ENCODE measurements at regions not wholly inside any gene's neighbourhood (a gene's known extent, or its start where the extent isn't known, plus 50 kb on each side); places are given as distances from the start of the nearest gene placed in this dataset.

DNA sequence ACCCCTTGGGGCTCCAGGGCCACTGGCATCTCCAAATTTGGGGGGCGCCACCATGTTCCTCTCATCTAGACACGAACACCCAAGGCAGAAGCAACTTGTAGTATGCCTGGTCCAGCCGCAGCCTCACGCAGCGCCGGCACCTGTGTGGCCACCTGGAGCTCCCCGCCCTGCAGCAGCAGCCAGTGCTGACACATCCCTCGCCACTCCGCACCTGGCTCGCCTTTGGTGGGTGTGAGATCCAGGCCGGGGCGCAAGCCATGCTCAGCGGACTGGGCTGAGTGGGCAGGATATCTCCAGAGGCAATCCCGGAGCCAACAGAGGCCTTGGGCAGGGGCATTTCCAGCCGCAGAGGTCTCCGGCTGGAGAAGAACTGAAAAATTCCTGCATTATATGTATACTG, 1563.7 kb downstream of the NCAM2 start:
- H3K36me3 ChIP-seq (replicated peaks in 1 of 2; ENCODE audit: control insufficient read depth in 1 of 2, insufficient read depth in 2 of 2, low read length in 1 of 2) = no peaks in the 10 kb centered on the region
- no peak overlapping the region for H3K9ac ChIP-seq
- H3K9me3 ChIP-seq = no peaks in the 10 kb centered on the region
- no peaks in the 10 kb centered on the region for H3K27me3 ChIP-seq (ENCODE audit: insufficient read depth)
- H3K79me2 ChIP-seq (ENCODE audit: insufficient read depth) = no peaks in the 10 kb centered on the region
- WGBS (ENCODE audit: low lambda C conversion rate) = 66% methylated on average over 13 of the region's 16 CpGs
- ChIA-PET CTCF (no interaction called here), POLR2A (no interaction called here)
- TF ChIP-seq TCF12 (IDR thresholded peaks at IDR 0.05) (no peak), NFIC (IDR thresholded peaks at IDR 0.05; ENCODE audit: borderline replicate concordance) (no peak), EP300 (IDR thresholded peaks at IDR 0.05; ENCODE audit: borderline replicate concordance in 1 of 2, low read depth in 1 of 2, low read length in 1 of 2) (no peak), RCOR1 (IDR thresholded peaks at IDR 0.05; ENCODE audit: low read length) (no peak), JUND (IDR thresholded peaks at IDR 0.05) (no peak), SIN3A (IDR thresholded peaks at IDR 0.05; ENCODE audit: borderline replicate concordance, low read depth, low read length) (no peak)
- TF ChIP-seq, protein P1, sequence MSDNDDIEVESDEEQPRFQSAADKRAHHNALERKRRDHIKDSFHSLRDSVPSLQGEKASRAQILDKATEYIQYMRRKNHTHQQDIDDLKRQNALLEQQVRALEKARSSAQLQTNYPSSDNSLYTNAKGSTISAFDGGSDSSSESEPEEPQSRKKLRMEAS (IDR thresholded peaks at IDR 0.05; ENCODE audit: low read depth) = no peak
- no peak for DNase-seq
- H3K9me2 ChIP-seq = no peaks in the 10 kb centered on the region
- no peak overlapping the region for H3K27ac ChIP-seq (ENCODE audit: low read depth in 2 of 2, low read length in 1 of 2)
- no peak overlapping the region for H3K4me2 ChIP-seq
- H3K4me3 ChIP-seq (ENCODE audit: low read depth in 2 of 2, low read length in 1 of 2) = no peak overlapping the region
- no peaks in the 10 kb centered on the region for H4K20me1 ChIP-seq (ENCODE audit: insufficient read depth)
- no peak overlapping the region for H2AFZ ChIP-seq (ENCODE audit: low read depth)
- no peaks in the 10 kb centered on the region for H3K4me1 ChIP-seq (ENCODE audit: control insufficient read depth in 1 of 2, insufficient read depth in 2 of 2, low read depth in 1 of 2, low read length in 1 of 2)
- no peaks in the 10 kb centered on the region for H3F3A ChIP-seq (replicated peaks; ENCODE audit: insufficient read depth)

DNA sequence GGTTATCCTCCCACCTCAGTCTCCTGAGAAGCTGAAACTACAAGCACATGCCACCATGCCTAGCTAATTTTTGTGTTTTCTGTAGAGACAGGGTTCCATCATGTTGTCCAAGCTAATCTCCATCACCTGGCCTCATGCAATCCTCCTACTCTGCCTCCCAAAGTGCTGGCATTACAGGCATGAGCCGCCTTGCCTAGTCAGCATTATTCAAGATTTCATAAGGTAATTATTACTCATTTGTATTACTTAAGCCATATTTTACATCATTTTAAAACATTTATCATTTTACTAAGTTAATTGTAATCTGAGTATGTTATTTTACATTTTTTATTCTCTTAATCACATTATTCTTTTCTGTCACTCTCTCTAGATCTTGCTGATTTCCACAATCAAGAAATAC, 1575.6 kb downstream of the NCAM2 start:
- no peaks in the 10 kb centered on the region for H3K36me3 ChIP-seq (replicated peaks in 1 of 2; ENCODE audit: control insufficient read depth in 1 of 2, insufficient read depth in 2 of 2, low read length in 1 of 2)
- no peaks in the 10 kb centered on the region; a peak in 1 of 4 replicates for H3K4me1 ChIP-seq (ENCODE audit: control insufficient read depth in 1 of 2, insufficient read depth in 2 of 2, low read depth in 1 of 2, low read length in 1 of 2)
- no peak for DNase-seq
- no peak overlapping the region for H3K27ac ChIP-seq (ENCODE audit: low read depth in 2 of 2, low read length in 1 of 2)
- H3K9ac ChIP-seq = no peak overlapping the region
- 63% methylated on average over 1 of the region's 1 CpG for WGBS (ENCODE audit: low lambda C conversion rate)
- no peaks in the 10 kb centered on the region for H3K79me2 ChIP-seq (ENCODE audit: insufficient read depth)
- peaks cover 4% of the 10 kb centered on the region; the same call in 1 of the 2 replicates for H3K9me3 ChIP-seq
- no peak overlapping the region for H3K4me3 ChIP-seq (ENCODE audit: low read depth in 2 of 2, low read length in 1 of 2)
- H3K27me3 ChIP-seq (ENCODE audit: insufficient read depth) = no peaks in the 10 kb centered on the region
- no peaks in the 10 kb centered on the region for H3F3A ChIP-seq (replicated peaks; ENCODE audit: insufficient read depth)
- POLR2A ChIA-PET = no interaction called here
- no peak overlapping the region for H2AFZ ChIP-seq (ENCODE audit: low read depth)
- CTCF ChIA-PET = interaction anchor here (1.3 to 1.9 kb wide), 4 partner anchors 20 to 217 kb away, joined by 3 to 12 read pairs (median 5); no protein-coding TSS in a partner anchor
- no peaks in the 10 kb centered on the region for H3K9me2 ChIP-seq
- no peak for TF ChIP-seq JUND (IDR thresholded peaks at IDR 0.05)
- no peak for TF ChIP-seq EP300 (IDR thresholded peaks at IDR 0.05; ENCODE audit: borderline replicate concordance in 1 of 2, low read depth in 1 of 2, low read length in 1 of 2)
- TF ChIP-seq, protein P1 (IDR thresholded peaks at IDR 0.05; ENCODE audit: low read depth) = no peak
- TF ChIP-seq FOXJ3 (CRISPR knock-in tag; IDR thresholded peaks at IDR 0.05) = no peak
- no peak for TF ChIP-seq EZH2phosphoT487 (IDR thresholded peaks at IDR 0.05; ENCODE audit: borderline replicate concordance, low read depth)
- TF ChIP-seq, protein P2, sequence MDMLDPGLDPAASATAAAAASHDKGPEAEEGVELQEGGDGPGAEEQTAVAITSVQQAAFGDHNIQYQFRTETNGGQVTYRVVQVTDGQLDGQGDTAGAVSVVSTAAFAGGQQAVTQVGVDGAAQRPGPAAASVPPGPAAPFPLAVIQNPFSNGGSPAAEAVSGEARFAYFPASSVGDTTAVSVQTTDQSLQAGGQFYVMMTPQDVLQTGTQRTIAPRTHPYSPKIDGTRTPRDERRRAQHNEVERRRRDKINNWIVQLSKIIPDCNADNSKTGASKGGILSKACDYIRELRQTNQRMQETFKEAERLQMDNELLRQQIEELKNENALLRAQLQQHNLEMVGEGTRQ (IDR thresholded peaks at IDR 0.05; ENCODE audit: borderline replicate concordance, low read depth, low read length) = no peak
- TF ChIP-seq, protein P3, sequence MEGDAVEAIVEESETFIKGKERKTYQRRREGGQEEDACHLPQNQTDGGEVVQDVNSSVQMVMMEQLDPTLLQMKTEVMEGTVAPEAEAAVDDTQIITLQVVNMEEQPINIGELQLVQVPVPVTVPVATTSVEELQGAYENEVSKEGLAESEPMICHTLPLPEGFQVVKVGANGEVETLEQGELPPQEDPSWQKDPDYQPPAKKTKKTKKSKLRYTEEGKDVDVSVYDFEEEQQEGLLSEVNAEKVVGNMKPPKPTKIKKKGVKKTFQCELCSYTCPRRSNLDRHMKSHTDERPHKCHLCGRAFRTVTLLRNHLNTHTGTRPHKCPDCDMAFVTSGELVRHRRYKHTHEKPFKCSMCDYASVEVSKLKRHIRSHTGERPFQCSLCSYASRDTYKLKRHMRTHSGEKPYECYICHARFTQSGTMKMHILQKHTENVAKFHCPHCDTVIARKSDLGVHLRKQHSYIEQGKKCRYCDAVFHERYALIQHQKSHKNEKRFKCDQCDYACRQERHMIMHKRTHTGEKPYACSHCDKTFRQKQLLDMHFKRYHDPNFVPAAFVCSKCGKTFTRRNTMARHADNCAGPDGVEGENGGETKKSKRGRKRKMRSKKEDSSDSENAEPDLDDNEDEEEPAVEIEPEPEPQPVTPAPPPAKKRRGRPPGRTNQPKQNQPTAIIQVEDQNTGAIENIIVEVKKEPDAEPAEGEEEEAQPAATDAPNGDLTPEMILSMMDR (IDR thresholded peaks at IDR 0.05) = no peak
- TF ChIP-seq, protein P4, sequence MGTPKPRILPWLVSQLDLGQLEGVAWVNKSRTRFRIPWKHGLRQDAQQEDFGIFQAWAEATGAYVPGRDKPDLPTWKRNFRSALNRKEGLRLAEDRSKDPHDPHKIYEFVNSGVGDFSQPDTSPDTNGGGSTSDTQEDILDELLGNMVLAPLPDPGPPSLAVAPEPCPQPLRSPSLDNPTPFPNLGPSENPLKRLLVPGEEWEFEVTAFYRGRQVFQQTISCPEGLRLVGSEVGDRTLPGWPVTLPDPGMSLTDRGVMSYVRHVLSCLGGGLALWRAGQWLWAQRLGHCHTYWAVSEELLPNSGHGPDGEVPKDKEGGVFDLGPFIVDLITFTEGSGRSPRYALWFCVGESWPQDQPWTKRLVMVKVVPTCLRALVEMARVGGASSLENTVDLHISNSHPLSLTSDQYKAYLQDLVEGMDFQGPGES (IDR thresholded peaks at IDR 0.05; ENCODE audit: low read depth, low read length) = no peak
- TF ChIP-seq, protein P5, sequence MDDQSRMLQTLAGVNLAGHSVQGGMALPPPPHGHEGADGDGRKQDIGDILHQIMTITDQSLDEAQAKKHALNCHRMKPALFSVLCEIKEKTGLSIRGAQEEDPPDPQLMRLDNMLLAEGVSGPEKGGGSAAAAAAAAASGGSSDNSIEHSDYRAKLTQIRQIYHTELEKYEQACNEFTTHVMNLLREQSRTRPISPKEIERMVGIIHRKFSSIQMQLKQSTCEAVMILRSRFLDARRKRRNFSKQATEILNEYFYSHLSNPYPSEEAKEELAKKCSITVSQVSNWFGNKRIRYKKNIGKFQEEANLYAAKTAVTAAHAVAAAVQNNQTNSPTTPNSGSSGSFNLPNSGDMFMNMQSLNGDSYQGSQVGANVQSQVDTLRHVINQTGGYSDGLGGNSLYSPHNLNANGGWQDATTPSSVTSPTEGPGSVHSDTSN (IDR thresholded peaks at IDR 0.05) = no peak
- TF ChIP-seq, protein P6, sequence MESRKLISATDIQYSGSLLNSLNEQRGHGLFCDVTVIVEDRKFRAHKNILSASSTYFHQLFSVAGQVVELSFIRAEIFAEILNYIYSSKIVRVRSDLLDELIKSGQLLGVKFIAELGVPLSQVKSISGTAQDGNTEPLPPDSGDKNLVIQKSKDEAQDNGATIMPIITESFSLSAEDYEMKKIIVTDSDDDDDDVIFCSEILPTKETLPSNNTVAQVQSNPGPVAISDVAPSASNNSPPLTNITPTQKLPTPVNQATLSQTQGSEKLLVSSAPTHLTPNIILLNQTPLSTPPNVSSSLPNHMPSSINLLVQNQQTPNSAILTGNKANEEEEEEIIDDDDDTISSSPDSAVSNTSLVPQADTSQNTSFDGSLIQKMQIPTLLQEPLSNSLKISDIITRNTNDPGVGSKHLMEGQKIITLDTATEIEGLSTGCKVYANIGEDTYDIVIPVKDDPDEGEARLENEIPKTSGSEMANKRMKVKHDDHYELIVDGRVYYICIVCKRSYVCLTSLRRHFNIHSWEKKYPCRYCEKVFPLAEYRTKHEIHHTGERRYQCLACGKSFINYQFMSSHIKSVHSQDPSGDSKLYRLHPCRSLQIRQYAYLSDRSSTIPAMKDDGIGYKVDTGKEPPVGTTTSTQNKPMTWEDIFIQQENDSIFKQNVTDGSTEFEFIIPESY (IDR thresholded peaks at IDR 0.05; ENCODE audit: borderline replicate concordance, low read depth) = no peak
- TF ChIP-seq POLR2AphosphoS5 (IDR thresholded peaks at IDR 0.05; ENCODE audit: low read depth, low read length) = no peak
- TF ChIP-seq GABPA (IDR thresholded peaks at IDR 0.05; ENCODE audit: low read depth) = no peak
- no peak overlapping the region for H3K4me2 ChIP-seq
- H4K20me1 ChIP-seq (ENCODE audit: insufficient read depth) = no peaks in the 10 kb centered on the region

Data from SK-N-SH (cell line).